Islet of Langerhans (tissue), 1 donor: ENCODE measurements at regions not wholly inside any gene's neighbourhood (a gene's known extent, or its start where the extent isn't known, plus 50 kb on each side); places are given as distances from the start of the nearest gene placed in this dataset.

ENCODE experiments used
- FAIRE-seq: peaks from one replicate; lab custom pipeline; 2011; peaks lifted over from hg19 to GRCh38; lab: Jason Lieb, UNC

DNA sequence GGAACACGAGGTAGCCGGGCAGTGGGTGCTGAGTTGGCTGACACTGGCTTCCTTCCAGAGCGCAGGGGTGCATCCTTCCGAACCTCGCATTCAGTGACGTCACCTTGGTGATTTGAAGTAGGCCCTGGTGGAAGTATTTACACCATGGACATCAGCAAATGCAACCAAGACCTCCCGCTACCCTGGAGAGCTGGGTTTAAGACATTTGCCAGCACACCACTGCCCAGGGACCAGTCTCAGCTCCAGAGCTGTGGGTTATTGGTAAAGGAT is 106.4 kb upstream of the GPR26 start:
- FAIRE-seq: no peak

DNA sequence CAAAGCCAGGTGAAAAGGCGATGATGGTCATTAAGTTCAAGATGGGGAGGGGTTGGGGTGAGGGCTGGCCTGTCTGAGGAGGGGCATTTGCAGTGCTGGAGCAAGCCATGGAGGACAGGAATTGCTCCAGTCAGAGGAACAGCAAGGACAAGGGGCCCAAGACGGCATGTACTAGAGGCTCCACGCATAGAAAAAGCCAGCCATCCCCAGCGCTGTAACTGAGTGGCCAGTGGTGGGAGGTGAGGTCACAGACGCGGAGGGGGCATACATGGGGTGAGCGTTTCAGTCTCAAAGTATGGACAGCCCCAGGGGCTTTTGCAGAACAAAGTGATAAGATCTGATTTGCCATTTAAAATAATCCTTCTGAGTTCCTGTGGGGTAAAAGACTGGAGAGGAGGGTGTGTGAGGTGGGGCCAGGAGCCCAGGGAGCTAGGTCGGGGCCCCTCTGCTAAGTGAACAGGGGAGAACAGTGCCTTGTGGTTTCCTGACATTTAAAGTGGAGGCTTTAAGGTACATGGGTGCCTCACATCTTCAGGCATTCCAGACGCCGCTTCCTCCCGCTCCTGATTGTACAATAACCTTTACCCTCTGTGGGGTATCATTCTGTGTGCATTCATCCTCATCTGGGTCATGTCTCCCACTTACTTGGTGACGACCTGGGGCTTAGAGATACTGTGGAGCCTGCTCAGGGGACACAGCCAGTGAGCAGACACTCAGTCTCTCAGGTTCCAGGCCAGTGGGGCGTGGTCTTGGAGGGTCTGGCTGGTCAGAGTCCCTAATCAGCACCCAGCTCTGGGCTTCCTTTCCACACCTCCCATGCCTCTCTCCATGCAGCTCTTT is 105.6 kb upstream of the GPR26 start:
- no peak for FAIRE-seq

DNA sequence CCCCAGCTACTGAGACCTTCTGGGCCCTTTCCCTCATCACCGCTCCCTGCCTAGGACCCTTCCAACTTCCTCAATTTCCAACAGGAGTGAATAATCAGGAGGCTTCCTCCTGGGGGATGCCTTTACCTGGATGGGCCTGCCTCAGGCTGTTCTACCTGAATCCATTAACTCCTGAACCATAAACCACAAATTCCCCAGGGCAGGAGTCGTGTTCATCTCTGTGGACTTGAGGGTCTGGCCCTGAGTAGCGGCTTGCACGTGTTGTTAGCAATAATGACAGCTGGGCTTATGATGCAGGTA is 105.1 kb upstream of the GPR26 start:
- no peak for FAIRE-seq

GRCh38 chr10:123562387-123562786 is 103.8 kb upstream of the GPR26 start:
- FAIRE-seq: no peak

DNA sequence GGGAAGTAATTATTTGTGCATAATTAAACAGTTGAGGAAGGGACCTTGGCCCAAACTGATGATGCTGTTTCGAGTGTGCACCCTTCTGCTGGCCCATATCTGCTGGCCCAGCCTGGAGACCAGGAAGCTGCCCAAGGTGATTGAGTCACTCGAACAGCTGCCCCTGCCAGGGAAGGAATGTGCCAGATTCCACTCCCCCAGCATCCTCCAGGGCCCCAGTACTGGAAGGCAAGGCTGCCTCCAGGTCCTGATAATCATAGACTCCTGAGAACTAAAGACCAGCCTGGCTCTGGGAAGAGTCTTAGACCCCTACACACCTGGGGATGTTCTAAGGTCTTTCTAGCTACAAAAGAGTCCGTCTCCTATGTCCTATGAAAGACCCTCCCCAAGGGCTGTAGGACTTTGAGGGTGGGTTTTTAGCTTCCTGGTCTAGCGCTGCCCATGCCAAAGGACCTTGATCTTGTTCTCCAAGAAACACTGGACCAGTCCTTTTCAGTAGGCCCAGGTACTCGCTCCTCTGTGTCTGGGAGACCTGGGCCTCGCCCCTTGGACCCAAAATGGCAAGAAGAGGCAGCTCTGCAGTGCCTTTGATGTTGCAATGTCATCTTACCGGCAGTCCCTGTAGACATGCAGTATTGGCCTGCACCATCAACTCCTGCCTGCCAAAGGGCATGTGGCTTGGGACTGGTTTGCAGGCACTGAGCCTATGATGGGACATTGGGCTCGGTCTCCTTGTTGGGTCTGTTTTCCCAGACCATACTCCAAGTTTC is 103.2 kb upstream of the GPR26 start:
- no peak for FAIRE-seq

- FAIRE-seq: no peak
Observed at GRCh38 chr10:123563581-123563855, 102.6 kb upstream of the GPR26 start.

DNA sequence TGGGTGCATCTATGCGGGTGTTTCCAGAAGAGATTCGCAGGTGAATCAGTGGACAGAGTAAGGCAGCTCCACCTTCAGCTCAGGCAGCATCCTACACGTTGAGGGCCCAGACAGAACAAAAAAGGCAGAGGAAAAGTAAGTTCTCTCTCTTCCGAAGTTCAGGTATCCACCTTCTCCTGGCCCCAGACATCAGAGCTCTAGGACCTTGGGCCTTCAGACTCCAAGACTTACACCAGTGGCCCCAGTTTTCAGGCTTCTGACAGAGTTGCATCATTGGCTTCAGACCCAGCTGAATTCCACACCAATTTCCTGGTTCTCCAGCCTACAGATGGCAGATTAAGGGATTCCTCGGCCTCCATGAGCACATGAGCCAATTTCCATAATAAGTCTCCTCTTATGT is 102.2 kb upstream of the GPR26 start:
- FAIRE-seq: no peak

GRCh38 chr10:123564631-123565030 is 101.5 kb upstream of the GPR26 start:
- no peak for FAIRE-seq

GRCh38 chr10:123565691-123566660 is 100.2 kb upstream of the GPR26 start:
- no peak for FAIRE-seq

GRCh38 chr10:123567984-123568739 is 98.0 kb upstream of the GPR26 start:
- no peak for FAIRE-seq

GRCh38 chr10:123568751-123569150 is 97.4 kb upstream of the GPR26 start:
- no peak for FAIRE-seq

- FAIRE-seq: no peak
Observed at GRCh38 chr10:123569436-123570035, 96.6 kb upstream of the GPR26 start.

DNA sequence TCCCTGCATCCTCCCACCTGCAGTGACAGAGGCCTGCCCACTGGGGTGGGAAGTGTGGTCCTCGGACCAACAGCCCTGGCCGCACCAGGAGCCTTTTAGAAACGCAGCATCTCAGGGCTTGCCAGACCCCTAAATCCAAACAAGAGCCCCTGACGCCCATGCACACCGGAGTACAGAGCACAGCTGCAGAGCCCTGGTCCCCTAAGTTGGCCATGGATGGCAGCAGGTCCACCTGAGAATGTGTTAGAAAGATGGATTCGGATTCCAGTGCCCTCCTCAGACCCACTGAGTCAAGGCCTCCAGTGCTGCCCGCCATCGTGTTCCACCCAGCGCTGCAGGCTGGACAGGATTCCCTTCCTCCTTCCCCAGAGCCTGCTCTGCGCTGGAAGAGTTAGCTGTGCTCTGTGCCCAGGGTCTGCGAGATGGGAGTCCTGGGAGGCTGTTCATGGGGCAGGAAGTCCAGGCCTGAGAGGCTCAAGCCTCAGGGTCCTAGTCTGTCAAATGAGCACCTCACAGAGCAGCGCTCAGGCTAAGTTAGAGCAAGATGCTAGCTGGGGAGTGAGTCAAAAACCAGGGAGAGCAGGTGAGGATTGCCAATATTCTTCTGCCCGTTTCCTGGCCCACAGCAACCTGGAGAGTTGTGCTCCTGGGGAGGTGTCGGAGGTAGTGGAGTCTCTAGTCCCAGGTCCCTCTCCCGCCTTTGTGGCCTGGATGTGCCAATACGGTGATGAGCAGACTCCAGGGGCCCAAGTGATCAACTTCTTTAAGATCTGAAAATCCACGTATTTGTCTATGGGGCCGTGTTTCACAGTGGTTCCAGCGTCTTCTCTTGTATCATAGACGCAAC is 95.9 kb upstream of the GPR26 start:
- no peak for FAIRE-seq

DNA sequence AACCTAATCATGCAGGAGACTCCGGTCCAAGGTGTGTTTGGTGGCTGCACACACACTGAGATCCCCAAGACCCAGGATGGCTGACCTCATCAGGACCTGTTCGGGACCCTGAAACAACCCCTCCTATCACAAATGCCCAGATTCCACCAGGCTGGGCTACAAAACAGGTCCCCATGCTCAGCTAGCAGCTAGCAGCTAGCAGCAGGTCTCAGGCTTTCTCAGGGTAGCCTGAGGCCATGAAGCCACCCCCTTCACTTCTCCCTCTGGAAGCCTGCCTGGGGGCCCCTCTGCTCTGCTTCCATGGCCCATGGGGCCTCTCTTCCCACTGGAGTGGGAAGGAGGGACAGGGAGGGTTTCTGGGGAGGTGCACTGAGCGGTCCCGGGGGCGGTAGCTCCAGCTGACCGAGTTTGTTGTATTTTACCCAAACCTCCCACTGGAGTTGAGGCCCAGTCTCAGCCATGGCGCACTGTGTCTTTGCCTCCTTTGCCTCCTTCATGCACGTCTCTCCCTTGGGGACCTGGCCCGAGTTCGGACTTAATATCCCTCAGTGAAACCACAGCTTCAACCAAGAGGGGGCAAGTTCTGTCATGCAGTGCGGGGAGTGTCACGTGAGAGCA is 95.1 kb upstream of the GPR26 start:
- no peak for FAIRE-seq

- no peak for FAIRE-seq
Observed at GRCh38 chr10:123571978-123572377, 94.2 kb upstream of the GPR26 start.

DNA sequence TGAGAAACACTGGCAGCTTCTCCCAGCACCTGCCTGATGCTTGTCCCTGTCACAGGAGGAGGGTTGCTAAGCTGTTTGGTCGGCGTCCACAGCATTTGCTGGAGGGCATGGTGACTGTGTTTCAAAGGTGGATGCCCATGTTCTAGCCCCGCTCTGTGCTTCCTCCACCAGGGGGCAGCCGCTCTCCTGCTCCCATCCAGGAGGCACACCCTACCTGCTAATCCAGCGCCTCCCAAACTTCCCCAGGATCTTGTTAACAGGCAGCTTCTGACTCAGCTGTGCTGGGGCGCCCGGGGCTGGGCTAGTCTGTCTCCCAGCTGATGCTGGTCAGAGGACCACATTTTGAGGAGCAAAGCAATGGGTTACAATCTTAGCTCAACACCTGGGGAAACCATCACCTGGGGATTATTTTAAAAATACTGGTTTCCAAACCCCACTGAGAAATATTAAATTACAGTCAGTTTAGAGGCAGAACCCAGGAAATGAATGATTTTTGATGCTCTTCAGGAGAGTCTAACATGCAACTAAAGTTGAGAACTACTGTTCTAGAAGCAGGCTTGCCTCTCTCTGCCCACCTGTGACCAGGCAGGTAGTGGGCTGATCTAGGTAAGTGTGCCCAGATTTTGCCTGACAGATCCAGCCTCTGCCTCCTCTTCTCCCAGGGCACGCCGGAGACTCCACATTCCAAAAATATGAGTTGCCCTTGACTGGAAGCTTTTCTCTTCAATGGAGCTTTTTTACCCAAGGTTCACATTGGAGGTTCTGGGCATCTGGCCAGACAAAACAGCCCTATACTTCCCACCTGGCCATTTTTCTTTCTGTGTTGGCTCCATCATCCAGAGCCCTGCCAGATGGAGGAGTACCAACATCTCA is 92.7 kb upstream of the GPR26 start:
- no peak for FAIRE-seq

- FAIRE-seq: no peak
Observed at GRCh38 chr10:123574109-123574698, 92.0 kb upstream of the GPR26 start.

GRCh38 chr10:123575105-123575504 is 91.0 kb upstream of the GPR26 start:
- FAIRE-seq: no peak

- no peak for FAIRE-seq
Observed at GRCh38 chr10:123576706-123577105, 89.4 kb upstream of the GPR26 start.
